ENCODE measurements at regions not wholly inside any gene's neighbourhood (a gene's known extent, or its start where the extent isn't known, plus 50 kb on each side); places are given as distances from the start of the nearest gene placed in this dataset.

DNA sequence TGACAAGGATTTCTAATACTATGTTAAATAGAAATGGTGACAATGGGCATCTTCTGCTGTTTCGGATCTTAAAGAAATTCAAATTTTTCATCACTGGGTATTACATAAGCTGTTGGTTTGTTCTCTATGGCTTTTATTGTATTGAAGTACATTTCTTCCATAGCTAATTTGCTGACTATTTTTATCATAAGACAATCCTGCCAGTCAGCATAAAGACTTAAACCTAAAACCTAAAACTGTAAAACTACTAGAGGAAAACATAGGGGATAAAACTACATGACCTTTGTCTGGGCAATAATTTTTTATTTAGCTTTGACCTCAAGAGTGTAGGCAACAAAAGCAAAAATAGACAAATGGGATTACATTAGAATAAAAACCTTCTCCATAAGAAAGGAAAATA is 1017.4 kb downstream of the SI start:
- TF ChIP-seq, protein P1, sequence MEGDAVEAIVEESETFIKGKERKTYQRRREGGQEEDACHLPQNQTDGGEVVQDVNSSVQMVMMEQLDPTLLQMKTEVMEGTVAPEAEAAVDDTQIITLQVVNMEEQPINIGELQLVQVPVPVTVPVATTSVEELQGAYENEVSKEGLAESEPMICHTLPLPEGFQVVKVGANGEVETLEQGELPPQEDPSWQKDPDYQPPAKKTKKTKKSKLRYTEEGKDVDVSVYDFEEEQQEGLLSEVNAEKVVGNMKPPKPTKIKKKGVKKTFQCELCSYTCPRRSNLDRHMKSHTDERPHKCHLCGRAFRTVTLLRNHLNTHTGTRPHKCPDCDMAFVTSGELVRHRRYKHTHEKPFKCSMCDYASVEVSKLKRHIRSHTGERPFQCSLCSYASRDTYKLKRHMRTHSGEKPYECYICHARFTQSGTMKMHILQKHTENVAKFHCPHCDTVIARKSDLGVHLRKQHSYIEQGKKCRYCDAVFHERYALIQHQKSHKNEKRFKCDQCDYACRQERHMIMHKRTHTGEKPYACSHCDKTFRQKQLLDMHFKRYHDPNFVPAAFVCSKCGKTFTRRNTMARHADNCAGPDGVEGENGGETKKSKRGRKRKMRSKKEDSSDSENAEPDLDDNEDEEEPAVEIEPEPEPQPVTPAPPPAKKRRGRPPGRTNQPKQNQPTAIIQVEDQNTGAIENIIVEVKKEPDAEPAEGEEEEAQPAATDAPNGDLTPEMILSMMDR (conservative IDR thresholded peaks at IDR 0.05; ENCODE audit: low read depth, low read length) = no peak
- no peak for TF ChIP-seq EZH2 (IDR thresholded peaks at IDR 0.05; ENCODE audit: borderline replicate concordance, low read depth, low read length, poor library complexity, severe bottlenecking)

Measured in A673 (cell line).